GM18517 (cell line): ENCODE measurements at regions not wholly inside any gene's neighbourhood (a gene's known extent, or its start where the extent isn't known, plus 50 kb on each side); places are given as distances from the start of the nearest gene placed in this dataset.
"Not testable (repeated sequence)": the region's sequence is repeated elsewhere in the genome, so short reads cannot be mapped to it uniquely, and the experiment has no call there.

ENCODE experiments used
- ATAC-seq: cut with Tn5 transposase; IDR thresholded peaks from one replicate; pipeline ENCODE4 v1.9.1; 2021; ENCODE audit warnings: mild to moderate bottlenecking, moderate library complexity; ENCODE audit not compliant: unreplicated experiment

DNA sequence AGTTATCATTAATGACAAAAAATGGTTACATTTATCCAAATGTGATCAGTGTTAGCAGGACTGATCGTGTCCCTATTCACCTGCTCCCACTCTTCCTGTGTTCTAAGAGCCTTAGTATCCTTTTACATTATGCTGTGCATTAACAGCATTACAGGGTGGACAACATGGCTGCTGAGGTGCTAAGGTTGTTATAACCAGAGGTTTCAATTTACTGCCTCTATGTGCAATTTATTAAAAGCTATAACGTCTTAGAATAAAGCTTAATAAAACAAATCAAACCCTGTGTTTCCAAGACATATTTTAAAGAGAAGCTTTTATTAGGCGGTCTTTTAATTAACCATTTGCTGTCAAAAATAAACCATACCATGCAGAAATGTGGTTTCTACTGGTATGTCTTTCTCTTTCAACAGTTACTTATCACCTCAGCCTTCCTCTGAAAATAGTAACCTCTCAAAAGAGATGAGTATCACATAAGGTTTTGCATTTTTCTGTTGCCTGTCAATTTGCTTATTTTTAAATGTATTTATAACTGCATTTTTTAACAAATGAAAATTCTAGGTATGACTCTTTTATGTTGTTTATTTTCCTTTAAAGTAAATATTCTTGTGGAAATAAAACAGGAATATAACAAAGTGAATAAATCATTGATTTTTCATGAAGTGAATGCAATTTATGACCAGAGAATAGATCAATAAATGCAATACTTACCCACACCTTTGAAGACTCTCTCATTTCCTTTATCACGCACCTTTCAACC lies 849.8 kb upstream of the SORCS1 start:
- no peak for ATAC-seq

DNA sequence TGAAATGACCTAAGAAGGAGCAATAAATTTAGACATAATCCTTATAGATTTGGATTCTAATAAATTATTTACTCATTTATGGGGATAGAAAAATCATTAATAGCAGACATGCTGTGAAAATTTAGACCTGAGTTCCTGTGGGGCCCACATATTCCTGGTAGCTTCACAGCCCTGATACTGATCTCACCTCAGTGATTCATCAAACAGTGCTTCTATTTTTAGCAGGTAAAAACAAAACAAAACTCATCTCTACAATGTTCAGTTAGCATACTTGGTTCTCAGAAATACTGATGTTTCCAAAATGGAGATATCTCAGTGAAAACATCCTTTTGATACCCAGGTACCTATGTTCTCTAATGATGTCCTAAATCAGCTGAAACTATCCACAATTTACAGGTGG lies 841.1 kb upstream of the SORCS1 start:
- no peak for ATAC-seq

DNA sequence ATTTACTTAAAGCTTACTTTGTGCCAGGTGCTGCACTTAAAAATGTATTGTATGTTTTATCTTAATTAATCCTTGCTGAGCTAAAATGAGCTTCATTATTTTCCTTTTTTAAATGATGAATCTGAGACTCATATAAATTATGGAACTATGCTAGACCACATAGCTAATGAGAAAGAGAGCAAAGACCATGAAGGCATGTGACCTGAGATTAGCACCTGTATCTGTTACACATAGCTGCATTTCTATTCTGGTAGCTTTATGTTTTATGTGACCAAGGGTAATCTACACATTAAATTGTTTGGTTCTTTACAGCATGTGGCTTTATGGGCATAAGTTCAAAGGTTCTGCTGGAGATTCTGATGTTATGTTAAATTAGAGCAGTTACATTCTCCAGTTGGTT lies 839.1 kb upstream of the SORCS1 start:
- no peak for ATAC-seq

DNA sequence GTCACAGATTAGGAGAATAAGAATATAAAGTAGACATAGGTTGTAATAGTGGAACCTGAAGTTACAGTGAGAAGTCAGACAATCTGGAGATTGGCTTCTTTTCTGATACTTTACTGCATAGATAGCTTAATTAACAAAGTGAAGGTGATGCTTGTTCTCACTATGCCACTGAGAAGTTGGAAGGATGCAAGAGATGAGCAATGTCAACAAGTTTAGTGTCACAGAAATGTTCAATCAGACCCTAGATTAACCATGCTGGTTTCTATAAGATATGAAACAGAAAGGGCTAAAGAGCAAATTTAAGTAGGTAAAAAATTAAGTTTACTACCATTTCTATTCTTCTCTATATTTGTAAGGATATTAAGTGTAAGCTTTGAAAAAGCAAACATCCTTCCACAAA lies 838.6 kb upstream of the SORCS1 start:
- no peak for ATAC-seq

DNA sequence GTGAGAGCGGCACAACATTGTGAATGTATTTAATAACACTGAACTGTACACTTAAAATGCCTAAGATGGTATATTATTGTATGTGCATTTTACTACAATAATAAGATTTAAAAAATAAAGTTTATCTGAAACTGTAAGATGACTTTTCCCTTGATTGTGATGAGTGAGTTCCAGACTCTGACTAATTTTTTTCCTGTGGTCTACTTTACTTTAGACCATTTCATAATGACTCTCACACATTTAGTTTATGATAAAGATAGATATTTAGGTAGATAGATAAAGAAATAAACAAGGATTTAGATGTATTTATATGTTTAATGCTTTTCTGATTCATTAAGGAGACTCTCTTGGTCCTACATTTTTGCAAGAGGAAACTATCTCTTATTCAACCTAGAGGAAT lies 835.9 kb upstream of the SORCS1 start:
- ATAC-seq = no peak

DNA sequence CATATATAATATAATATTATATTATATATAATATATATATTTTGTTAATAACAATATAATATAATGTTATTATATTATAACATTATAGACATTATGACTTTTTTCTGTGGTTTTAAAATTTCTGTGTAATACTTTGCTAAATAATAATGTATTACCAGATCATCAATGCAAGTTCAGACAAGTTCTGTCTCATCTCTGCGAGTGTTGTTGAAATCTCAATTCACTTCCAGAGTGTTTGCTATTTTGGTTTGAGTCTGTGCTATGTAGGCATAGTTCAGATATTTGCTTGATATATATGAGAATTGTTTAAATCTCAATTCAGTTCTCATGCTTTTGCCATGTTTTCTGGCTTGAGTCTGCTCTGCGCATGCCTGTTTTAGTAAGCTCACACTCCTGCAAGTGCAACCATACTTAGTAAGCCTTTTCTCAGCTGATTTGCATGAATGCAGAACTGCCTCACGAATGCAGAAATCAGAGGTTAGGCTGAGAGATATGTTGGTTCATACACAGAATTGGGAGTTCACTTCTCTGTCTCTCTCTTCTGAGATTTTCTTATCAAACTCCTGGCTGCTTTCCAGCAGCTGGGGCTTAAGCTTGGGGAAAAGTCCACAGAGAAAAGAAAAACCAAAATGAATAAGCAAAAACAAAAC lies 830.2 kb upstream of the SORCS1 start:
- no peak for ATAC-seq

DNA sequence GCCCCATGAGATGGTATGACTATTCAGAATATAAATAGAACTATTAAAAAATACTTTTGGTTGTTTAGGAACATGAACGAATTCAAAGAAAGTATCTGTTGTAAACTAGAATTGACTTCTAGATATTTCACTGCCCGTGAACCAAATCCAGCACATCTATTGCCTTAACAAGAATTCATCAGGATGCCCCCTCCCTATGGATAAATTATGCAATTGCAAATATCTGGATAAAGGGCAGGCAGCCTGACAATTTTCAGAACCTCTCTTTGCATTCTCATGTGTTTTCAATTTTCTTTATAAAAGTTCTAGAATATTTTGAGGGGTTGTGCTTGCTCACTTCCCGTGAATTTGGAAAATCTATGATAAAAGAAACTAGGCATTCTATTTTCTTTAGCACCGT lies 822.1 kb upstream of the SORCS1 start:
- no peak for ATAC-seq

DNA sequence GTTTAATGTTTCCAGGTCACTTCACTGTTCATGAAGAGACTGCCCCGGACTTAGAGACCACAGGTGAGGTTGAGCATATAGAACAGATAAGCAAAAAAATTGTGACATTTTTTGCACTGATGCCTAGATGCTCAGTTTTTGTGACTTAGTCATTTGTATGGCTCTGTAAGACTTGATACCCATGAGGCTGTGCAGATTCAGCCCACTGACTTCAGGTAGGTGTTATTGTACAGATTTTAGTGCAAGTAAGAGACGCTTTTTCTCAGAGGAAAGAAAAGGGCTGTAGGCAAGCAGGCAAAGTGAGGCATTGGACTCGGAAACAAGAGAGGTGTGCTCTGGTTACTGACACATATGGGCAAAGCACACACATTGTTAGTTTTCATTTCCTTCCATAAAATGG lies 820.1 kb upstream of the SORCS1 start:
- ATAC-seq = no peak

DNA sequence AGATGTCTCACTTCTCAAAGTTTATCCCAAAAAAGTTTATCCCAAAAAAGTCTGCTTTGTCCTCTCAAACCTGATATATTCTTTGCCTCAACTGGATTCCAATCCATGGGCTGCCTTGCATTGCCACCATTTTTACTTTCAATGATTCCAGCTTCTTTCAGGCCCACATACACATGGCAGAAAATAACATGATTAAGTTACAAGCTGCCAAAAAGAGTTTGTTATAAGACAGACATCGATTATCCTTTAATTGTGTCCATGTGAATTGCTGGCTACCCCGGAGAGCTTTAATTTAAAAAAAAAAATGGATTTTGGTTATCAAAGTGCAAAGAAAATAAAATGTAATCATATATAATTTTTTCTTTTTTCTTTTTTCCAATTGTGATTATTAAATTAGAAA lies 819.6 kb upstream of the SORCS1 start:
- ATAC-seq = no peak

DNA sequence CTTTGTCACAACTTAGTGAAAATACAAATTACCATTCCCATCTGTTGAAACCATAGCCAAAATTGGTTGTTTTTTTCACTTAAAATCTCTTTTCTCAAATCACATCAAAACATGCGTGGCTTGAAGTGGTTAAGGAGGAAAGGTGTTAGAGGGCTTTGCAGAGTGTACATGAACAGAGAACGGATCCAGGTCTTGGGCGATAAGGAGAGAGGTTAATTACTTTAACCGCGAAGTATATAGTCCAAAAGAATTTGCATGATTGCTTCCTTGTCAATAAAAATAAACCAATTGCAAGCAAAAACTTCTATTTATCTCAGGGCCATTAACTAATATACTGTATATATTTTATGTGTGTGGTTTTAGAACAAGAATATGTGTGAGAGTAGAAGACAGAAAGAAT lies 813.9 kb upstream of the SORCS1 start:
- ATAC-seq = no peak

DNA sequence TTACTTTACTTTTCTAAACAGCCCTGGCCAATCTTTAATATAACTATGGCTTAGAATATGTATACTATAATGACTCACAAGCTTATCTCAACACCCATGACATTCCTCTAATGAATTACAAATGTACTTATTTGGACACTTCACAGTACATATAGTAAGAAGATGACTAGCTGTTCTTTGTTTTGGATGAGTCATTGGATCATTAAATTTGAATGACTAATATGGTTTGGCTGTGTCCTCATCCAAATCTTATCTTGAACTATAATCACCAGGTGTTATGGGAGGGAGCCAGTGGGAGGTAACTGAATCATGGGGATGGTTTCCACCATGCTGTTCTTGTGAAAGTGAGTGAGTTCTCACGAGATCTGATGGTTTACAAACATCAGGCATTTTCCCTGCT lies 807.5 kb upstream of the SORCS1 start:
- ATAC-seq = no peak

DNA sequence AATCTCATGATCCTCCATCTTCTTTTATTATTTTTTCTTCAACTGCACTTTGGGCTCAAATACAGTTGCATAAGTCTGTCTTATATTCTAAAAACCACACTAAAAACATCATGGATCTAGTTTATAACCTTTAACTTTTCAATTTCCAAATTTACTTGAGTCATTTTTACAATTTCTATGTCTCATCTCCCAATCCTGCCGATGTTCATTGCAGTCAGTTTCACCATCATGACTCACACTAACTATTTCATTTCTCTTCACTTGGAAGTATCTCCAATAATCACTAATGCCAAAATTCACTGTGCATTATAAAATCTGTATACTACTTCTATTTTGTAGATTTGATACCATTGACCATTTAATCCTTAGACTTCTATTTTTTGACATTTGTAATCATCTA lies 806.9 kb upstream of the SORCS1 start:
- no peak for ATAC-seq

DNA sequence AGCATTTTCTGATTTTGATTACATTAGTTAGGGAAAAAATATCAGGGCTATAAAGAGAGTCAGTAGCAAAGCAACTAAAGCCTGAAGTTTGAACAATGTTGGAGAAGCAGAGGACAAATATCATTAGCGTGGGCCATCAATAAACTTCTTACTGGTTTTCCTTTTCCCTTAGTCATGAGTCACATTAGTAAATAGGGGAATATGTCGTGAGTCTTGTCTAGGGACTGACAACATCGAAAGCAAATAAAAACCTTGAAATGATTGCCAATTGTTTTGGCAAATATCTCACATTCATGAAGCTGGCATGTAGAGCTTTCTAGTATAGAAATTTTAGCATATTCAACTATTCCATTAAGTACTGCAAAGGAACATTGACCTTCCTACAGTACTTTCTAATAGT lies 806.0 kb upstream of the SORCS1 start:
- no peak for ATAC-seq

DNA sequence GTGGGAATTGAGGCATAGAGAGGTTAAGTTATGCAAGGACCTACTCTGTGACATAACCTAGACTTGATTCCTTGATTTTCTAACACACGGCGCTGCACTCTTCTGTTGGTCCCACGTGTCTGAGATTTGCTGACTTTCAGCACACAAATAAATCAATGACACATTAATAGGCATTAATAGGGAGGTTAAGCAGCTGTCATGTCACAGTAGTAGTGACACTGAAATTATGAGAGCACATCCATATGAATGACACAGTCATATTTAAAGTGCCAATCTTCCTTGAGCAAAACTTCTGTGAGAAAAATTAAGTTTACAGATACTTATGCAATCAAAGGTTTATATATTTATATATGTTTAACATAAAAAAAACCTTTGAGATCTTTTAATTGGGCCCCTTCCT lies 805.4 kb upstream of the SORCS1 start:
- no peak for ATAC-seq

DNA sequence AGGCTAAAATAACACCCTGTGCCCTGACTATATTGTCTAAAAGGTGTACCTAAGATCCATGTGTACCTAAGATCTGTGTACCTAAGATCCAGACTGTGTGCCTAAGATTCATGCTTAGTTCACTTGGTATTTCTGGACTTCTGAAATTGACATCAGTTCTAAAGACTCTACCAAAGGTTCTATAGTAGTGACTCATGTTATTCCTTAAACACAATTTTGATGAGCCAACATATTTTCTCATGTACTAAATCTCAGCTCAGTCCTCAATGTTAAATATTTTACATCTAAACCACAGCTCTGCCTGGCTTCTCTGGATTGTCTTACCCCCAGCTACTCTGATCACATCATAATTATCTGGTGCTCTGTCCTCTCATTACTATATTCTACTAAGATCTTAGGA lies 802.3 kb upstream of the SORCS1 start:
- ATAC-seq = no peak

DNA sequence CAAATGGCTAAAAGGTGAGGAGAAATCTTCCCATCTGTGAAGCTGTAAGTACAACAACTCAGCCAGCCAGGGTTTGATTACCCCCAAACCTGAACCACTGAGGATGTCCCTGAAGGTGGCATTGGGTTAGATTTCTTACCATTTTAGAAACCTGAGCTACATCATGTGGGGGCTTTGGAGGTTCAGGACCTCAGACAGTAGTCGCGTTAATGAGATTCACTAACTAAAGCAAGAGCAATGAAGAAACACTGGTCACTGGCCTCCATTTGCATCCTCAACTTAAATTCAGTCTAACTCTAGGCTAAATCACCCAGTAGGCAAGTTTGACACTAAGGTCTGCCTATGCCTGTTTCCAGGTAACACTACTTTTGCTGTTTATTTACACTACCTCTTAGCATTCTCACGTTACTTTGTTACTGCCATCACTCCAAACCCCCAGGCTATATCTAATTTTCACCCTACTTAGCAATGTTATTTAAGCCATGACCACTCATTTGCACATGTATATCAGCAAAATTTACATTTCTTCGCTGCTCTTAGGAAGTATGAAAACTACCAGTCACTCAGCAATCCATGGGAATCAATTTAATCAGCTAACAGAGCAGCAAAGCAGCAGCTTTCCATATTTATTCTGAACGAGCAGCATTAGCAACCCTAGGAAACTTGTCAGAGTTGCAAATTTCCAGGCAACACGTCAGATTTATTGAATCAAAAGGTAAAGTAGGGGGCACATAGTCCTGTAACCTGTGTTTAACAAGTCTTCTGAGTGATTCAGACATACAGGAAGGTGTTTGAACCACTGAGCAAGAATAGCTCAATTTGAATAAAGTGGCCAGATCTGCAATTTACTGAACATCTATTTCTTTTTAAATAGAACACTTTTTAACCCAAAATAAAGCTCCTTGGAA lies 788.4 kb upstream of the SORCS1 start:
- no peak for ATAC-seq

DNA sequence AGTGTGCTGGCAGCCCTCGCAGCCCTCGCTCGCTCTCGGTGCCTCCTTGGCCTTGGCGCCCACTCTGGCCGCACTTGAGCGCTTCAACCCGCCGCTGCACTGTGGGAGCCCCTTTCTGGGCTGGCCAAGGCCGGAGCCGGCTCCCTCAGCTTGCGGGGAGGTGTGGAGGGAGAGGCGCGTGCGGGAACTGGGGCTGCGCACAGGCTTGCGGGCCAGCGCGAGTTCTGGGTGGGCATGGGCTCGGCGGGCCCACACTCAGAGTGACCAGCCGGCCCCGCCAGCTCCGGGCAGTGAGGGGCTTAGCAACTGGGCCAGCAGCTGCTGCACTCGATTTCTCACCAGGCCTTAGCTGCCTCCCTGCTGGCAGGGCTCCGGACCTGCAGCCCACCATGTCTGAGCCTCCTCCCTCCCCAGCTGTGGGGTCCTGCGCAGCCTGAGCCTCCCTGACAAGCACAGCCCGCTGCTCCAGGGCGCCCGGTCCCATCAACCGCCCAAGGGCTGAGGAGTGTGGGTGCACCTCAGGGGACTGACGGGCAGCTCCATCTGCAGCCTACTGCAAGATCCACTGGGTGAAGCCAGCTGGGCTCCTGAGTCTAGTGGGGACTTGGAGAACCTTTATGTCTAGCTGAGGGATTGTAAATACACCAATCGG lies 786.0 kb upstream of the SORCS1 start:
- not testable (repeated sequence) for ATAC-seq

DNA sequence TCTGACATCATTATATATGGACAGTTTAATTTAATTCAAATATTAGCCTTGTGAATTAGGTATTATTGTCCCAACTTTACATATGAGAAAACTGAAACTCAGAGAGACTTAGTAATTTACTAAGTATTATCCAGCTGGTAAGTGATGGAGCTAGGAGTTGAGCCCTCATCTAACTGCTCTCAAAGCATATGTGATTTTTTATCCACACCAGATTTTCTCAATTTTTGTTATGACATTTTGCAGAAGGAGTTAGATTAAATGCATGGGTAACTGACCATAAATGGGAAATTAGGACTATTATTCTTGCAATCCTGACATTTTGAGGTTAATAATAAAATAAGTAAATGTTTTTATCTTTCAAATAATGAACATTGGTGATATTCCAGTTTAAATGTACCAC lies 778.3 kb upstream of the SORCS1 start:
- no peak for ATAC-seq

DNA sequence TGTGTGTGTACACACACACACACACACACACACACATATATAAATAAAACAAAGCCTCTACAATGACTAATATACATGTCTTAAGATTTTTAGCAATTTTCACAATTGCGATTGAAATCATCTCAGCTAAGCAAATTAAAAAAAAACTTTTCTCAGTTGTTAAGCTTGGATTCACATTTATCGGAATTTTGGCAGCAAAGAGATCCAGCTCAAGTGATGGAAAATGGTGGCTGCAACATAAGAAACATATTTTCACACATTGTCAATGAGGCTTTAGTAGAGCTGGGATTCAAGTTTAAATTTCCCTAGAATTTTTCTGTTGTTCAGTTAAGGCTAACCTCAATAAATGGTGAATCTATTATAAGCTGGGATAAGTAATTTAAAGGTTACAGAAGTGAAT lies 768.6 kb upstream of the SORCS1 start:
- ATAC-seq = no peak

DNA sequence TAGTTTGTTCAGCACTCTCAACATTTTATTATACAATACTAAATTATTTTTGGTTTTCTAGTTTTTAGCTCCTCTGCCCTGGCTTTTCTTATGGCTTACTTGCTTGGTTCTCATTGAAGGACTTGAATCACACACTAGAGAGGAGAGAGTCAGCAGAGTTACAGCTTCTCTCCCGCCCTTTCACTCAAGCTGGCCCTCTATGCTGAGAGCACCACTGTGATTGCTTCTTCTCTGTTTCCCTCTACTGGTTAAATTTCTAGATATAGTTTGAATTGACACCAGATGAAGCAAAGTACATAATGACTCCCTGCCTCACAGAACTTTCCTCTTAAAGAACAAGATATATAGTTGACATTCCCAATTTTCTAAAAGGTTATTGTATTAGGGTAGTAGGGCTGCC lies 767.3 kb upstream of the SORCS1 start:
- no peak for ATAC-seq

DNA sequence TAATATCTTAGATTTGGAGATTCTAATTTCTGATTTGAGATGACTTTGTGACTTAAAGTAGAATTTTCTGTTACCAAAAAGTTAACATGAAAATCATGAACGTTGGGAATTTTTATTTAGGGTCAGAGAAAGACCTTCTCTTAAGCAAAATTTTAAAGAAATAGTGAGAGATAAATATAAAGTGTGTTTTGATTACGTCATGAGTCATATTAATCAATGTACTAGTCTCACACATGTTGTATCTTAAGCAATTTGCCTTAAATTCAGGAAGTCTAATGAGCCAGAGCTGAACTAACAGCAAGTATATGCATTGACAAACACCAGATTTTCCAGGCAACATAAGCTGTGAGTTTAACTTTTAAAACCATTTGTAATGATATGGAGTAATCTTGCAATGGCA lies 765.5 kb upstream of the SORCS1 start:
- ATAC-seq = no peak
